Mesodermal cell (in vitro differentiated cells): ENCODE measurements at regions not wholly inside any gene's neighbourhood (a gene's known extent, or its start where the extent isn't known, plus 50 kb on each side); places are given as distances from the start of the nearest gene placed in this dataset.

Experiments used
- H3K27ac ChIP-seq: 2 replicates; pipeline ENCODE4 v1.7.0; 2013; ENCODE audit warnings: mild to moderate bottlenecking, low read depth, low read length, moderate library complexity; ENCODE audit not compliant: severe bottlenecking
- H3K36me3 ChIP-seq: 2 replicates; pipeline ENCODE4 v1.7.1; 2013; ENCODE audit warnings: mild to moderate bottlenecking, low read length, moderate library complexity; ENCODE audit not compliant: control insufficient read depth, insufficient read depth
- H3K4me1 ChIP-seq: one replicate; pipeline ENCODE4 v1.7.1; 2013; ENCODE audit warnings: mild to moderate bottlenecking, low read length; ENCODE audit not compliant: insufficient read depth, control insufficient read depth, poor library complexity, severe bottlenecking
- H3K4me3 ChIP-seq: 2 replicates; pipeline ENCODE4 v1.7.0; 2013; ENCODE audit warnings: low read length, control low read depth, mild to moderate bottlenecking; ENCODE audit not compliant: insufficient read depth, poor library complexity, severe bottlenecking; ENCODE audit errors: extremely low read depth
- H3K9me3 ChIP-seq: 2 replicates; pipeline ENCODE4 v1.7.1; 2013; ENCODE audit warnings: mild to moderate bottlenecking, low read length, moderate library complexity; ENCODE audit not compliant: control insufficient read depth
- WGBS, 2 experiments: methylation state at CpG; one replicate each; pipeline ENCODE4 v1.1.5; 2013; ENCODE audit warnings: missing lambda C conversion rate in 2 of 2; ENCODE audit not compliant: insufficient coverage in 2 of 2; 5-methylcytosine and 5-hydroxymethylcytosine counted together

- no peaks in the 10 kb centered on the region for H3K9me3 ChIP-seq
- H3K4me1 ChIP-seq = no peaks in the 10 kb centered on the region
- H3K4me3 ChIP-seq = no peak overlapping the region
- no peak overlapping the region for H3K27ac ChIP-seq
- no peaks in the 10 kb centered on the region for H3K36me3 ChIP-seq
- WGBS, 2 experiments = no CpG with 5 or more reads among the region's 2 CpGs
Measured at GRCh38 chr3:152742368-152743347, 92.3 kb upstream of the P2RY1 start.

GRCh38 chr3:152745646-152746045 is 89.3 kb upstream of the P2RY1 start:
- H3K27ac ChIP-seq = no peak overlapping the region
- H3K4me3 ChIP-seq = no peak overlapping the region
- no peaks in the 10 kb centered on the region for H3K4me1 ChIP-seq
- no peaks in the 10 kb centered on the region for H3K9me3 ChIP-seq
- H3K36me3 ChIP-seq = no peaks in the 10 kb centered on the region
- WGBS, 2 experiments = 40 to 82% methylated on average over 1 of the region's 1 CpG

- no CpG with 5 or more reads among the region's 2 CpGs for WGBS, 2 experiments
- Histone ChIP-seq H3K9me3 (no peaks in the 10 kb centered on the region), H3K4me3 (no peak overlapping the region), H3K4me1 (no peaks in the 10 kb centered on the region), H3K36me3 (no peaks in the 10 kb centered on the region), H3K27ac (no peak overlapping the region)
Measured at GRCh38 chr3:152754303-152754702, 80.6 kb upstream of the P2RY1 start.

- Histone ChIP-seq H3K4me1 (no peaks in the 10 kb centered on the region), H3K27ac (no peak overlapping the region), H3K4me3 (no peak overlapping the region), H3K36me3 (no peaks in the 10 kb centered on the region), H3K9me3 (no peaks in the 10 kb centered on the region)
Measured at GRCh38 chr3:152756807-152757206, 78.1 kb upstream of the P2RY1 start.

- 87 to 95% methylated on average over 2 to 3 of the region's 4 CpGs for WGBS, 2 experiments
- Histone ChIP-seq H3K36me3 (no peaks in the 10 kb centered on the region), H3K27ac (no peak overlapping the region), H3K9me3 (peaks cover 3% of the 10 kb centered on the region), H3K4me1 (no peaks in the 10 kb centered on the region), H3K4me3 (no peak overlapping the region)
Measured at GRCh38 chr3:152760024-152760563, 74.8 kb upstream of the P2RY1 start.

- H3K36me3 ChIP-seq = no peaks in the 10 kb centered on the region
- H3K4me1 ChIP-seq = no peaks in the 10 kb centered on the region
- no peak overlapping the region for H3K27ac ChIP-seq
- 90% methylated on average over 2 of the region's 3 CpGs; no CpG with 5 or more reads in 1 of the 2 experiments for WGBS, 2 experiments
- H3K4me3 ChIP-seq = no peak overlapping the region
- peaks cover 4% of the 10 kb centered on the region for H3K9me3 ChIP-seq
Measured at GRCh38 chr3:152760591-152760990, 74.3 kb upstream of the P2RY1 start.

- Histone ChIP-seq H3K9me3 (peaks cover 4% of the 10 kb centered on the region), H3K36me3 (no peaks in the 10 kb centered on the region), H3K4me1 (no peaks in the 10 kb centered on the region), H3K4me3 (no peak overlapping the region), H3K27ac (no peak overlapping the region)
- WGBS, 2 experiments = no CpG with 5 or more reads among the region's 3 CpGs
Measured at GRCh38 chr3:152768478-152768877, 66.5 kb upstream of the P2RY1 start.

GRCh38 chr3:152769523-152769922 is 65.4 kb upstream of the P2RY1 start:
- no peaks in the 10 kb centered on the region for H3K36me3 ChIP-seq
- peaks cover 4% of the 10 kb centered on the region for H3K9me3 ChIP-seq
- no peak overlapping the region for H3K4me3 ChIP-seq
- H3K4me1 ChIP-seq = no peaks in the 10 kb centered on the region
- H3K27ac ChIP-seq = no peak overlapping the region

GRCh38 chr3:152770296-152770695 is 64.6 kb upstream of the P2RY1 start:
- Histone ChIP-seq H3K4me3 (no peak overlapping the region), H3K4me1 (no peaks in the 10 kb centered on the region), H3K9me3 (no peaks in the 10 kb centered on the region), H3K36me3 (no peaks in the 10 kb centered on the region), H3K27ac (no peak overlapping the region)
- no CpG with 5 or more reads among the region's 2 CpGs for WGBS, 2 experiments

- no peaks in the 10 kb centered on the region for H3K9me3 ChIP-seq
- no peaks in the 10 kb centered on the region for H3K36me3 ChIP-seq
- no peak overlapping the region for H3K4me3 ChIP-seq
- H3K27ac ChIP-seq = no peak overlapping the region
- no peaks in the 10 kb centered on the region for H3K4me1 ChIP-seq
- WGBS, 2 experiments = no CpG with 5 or more reads among the region's 1 CpG
Measured at GRCh38 chr3:152771120-152771519, 63.8 kb upstream of the P2RY1 start.

GRCh38 chr3:152772674-152773225 is 62.2 kb upstream of the P2RY1 start:
- WGBS, 2 experiments = no CpG with 5 or more reads among the region's 2 CpGs
- no peaks in the 10 kb centered on the region for H3K9me3 ChIP-seq
- H3K4me1 ChIP-seq = no peaks in the 10 kb centered on the region
- H3K27ac ChIP-seq = no peak overlapping the region
- no peak overlapping the region for H3K4me3 ChIP-seq
- no peaks in the 10 kb centered on the region for H3K36me3 ChIP-seq
